ENCODE measurements at regions not wholly inside any gene's neighbourhood (a gene's known extent, or its start where the extent isn't known, plus 50 kb on each side); places are given as distances from the start of the nearest gene placed in this dataset.

- TF ChIP-seq EZH2phosphoT487 (IDR thresholded peaks at IDR 0.05; ENCODE audit: insufficient read depth, low read depth) (no peak), EZH2 (IDR thresholded peaks at IDR 0.05; ENCODE audit: insufficient read depth, poor library complexity, severe bottlenecking) (no peak)
These were observed 50.4 kb upstream of the RNF32 start for GRCh38 chr7:156590212-156590611.

Measured in GM23248 (cell line).